Body of pancreas (tissue), 4 donors: ENCODE measurements at regions not wholly inside any gene's neighbourhood (a gene's known extent, or its start where the extent isn't known, plus 50 kb on each side); places are given as distances from the start of the nearest gene placed in this dataset.

Source experiments
- POLR2A ChIP-seq, 3 donors: fragments of 450-650 bp; IDR thresholded peaks; one replicate each; pipeline ENCODE4 v1.6.1; 2016; ENCODE audit warnings: antibody characterized with exemption in 3 of 3, mild to moderate bottlenecking in 2 of 3
- TF ChIP-seq, protein P1 (sequence below), 7 experiments: fragments of 450-650 bp in 4 of 7; fragments of 200-600 bp in 3 of 7; sonication (generic) in 3 of 7; IDR thresholded peaks; one replicate each; pipeline ENCODE4 v1.5.1; 2016 to 2019; ENCODE audit warnings: antibody characterized with exemption in 7 of 7

DNA sequence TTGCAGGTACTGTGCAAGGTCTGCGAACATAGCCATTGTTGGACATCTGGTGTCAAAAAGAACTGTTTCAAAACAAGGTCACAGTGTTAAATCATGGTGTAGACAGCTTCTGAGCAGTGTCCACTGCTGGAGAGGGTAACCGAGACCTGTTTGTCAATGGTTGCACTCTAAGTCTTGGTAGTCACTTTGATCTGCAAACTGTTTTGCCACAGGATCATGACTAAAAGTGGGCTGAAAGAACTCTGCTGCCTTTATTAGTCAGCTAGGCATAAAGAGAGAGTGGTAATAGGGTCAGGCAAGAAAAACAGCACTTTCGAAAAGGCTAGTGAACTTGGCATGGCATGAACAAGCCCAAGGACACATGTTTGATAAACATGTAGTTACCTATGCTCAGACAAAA, 552.3 kb upstream of the CITED2 start:
- TF ChIP-seq POLR2A (IDR thresholded peaks at IDR 0.05) = no peak
- TF ChIP-seq, protein P1, sequence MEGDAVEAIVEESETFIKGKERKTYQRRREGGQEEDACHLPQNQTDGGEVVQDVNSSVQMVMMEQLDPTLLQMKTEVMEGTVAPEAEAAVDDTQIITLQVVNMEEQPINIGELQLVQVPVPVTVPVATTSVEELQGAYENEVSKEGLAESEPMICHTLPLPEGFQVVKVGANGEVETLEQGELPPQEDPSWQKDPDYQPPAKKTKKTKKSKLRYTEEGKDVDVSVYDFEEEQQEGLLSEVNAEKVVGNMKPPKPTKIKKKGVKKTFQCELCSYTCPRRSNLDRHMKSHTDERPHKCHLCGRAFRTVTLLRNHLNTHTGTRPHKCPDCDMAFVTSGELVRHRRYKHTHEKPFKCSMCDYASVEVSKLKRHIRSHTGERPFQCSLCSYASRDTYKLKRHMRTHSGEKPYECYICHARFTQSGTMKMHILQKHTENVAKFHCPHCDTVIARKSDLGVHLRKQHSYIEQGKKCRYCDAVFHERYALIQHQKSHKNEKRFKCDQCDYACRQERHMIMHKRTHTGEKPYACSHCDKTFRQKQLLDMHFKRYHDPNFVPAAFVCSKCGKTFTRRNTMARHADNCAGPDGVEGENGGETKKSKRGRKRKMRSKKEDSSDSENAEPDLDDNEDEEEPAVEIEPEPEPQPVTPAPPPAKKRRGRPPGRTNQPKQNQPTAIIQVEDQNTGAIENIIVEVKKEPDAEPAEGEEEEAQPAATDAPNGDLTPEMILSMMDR (IDR thresholded peaks at IDR 0.05) = no peak
